Neural progenitor cell (in vitro differentiated cells): ENCODE measurements at regions not wholly inside any gene's neighbourhood (a gene's known extent, or its start where the extent isn't known, plus 50 kb on each side); places are given as distances from the start of the nearest gene placed in this dataset.

Source experiments
- DNase-seq: peaks from one replicate; pipeline ENCODE4 v3.0.0-alpha.2; 2016; ENCODE audit warnings: low spot score
- H2AFZ ChIP-seq: fragments of 200-600 bp; sonication (generic); replicated peaks from 2 replicates; pipeline ENCODE4 v1.6.1; 2016; ENCODE audit warnings: antibody characterized with exemption
- H3F3A ChIP-seq: fragments of 200-600 bp; sonication (generic); 2 replicates; pipeline ENCODE4 v1.6.1; 2016; ENCODE audit warnings: antibody characterized with exemption, low read depth
- H3K27ac ChIP-seq: fragments of 200-600 bp; sonication (generic); 2 replicates; pipeline ENCODE4 v1.5.1; 2016; ENCODE audit warnings: mild to moderate bottlenecking
- H3K27me3 ChIP-seq: fragments of 200-600 bp; sonication (generic); 2 replicates; pipeline ENCODE4 v1.6.1; 2016; ENCODE audit warnings: mild to moderate bottlenecking, moderate library complexity
- H3K36me3 ChIP-seq: fragments of 200-600 bp; sonication (generic); 2 replicates; pipeline ENCODE4 v1.5.1; 2016
- H3K4me1 ChIP-seq: fragments of 200-600 bp; sonication (generic); 2 replicates; pipeline ENCODE4 v1.6.1; 2016; ENCODE audit warnings: mixed run types
- H3K4me2 ChIP-seq: fragments of 200-600 bp; sonication (generic); 2 replicates; pipeline ENCODE4 v1.6.1; 2016
- H3K4me3 ChIP-seq: fragments of 200-600 bp; sonication (generic); 2 replicates; pipeline ENCODE4 v1.5.1; 2016
- H3K79me2 ChIP-seq: fragments of 200-600 bp; sonication (generic); 2 replicates; pipeline ENCODE4 v1.6.1; 2016; ENCODE audit warnings: low read depth
- H3K9ac ChIP-seq: fragments of 200-600 bp; sonication (generic); 2 replicates; pipeline ENCODE4 v1.6.1; 2016
- H3K9me3 ChIP-seq: fragments of 200-600 bp; sonication (generic); 2 replicates; pipeline ENCODE4 v1.5.1; 2016; ENCODE audit warnings: low read depth
- H4K20me1 ChIP-seq: fragments of 200-600 bp; sonication (generic); 2 replicates; pipeline ENCODE4 v1.6.1; 2016; ENCODE audit warnings: low read depth
- H3K27ac Mint-ChIP-seq: 3 replicates; pipeline ENCODE4 v1.8.0; 2021; ENCODE audit warnings: mixed read lengths
- H3K27me3 Mint-ChIP-seq: 2 replicates; pipeline ENCODE4 v1.8.0; 2022; ENCODE audit warnings: low read depth, mild to moderate bottlenecking, inconsistent platforms, moderate library complexity, mixed read lengths; ENCODE audit not compliant: insufficient read depth
- H3K36me3 Mint-ChIP-seq: 3 replicates; pipeline ENCODE4 v1.8.0; 2021; ENCODE audit warnings: mixed read lengths
- H3K4me1 Mint-ChIP-seq: 3 replicates; pipeline ENCODE4 v1.8.0; 2021; ENCODE audit warnings: mixed read lengths
- H3K4me3 Mint-ChIP-seq: 3 replicates; pipeline ENCODE4 v1.8.0; 2021; ENCODE audit warnings: mild to moderate bottlenecking, moderate library complexity, mixed read lengths
- H3K9me3 Mint-ChIP-seq: 3 replicates; pipeline ENCODE4 v1.8.0; 2020; ENCODE audit warnings: mixed read lengths
- CTCF ChIP-seq: fragments of 200-600 bp; sonication (generic); IDR thresholded peaks from 2 replicates; pipeline ENCODE4 v1.5.1; 2017; ENCODE audit warnings: antibody characterized with exemption, mild to moderate bottlenecking
- EZH2 ChIP-seq: fragments of 200-600 bp; sonication (generic); IDR thresholded peaks from 2 replicates; pipeline ENCODE4 v1.6.1; 2017; ENCODE audit warnings: antibody characterized with exemption, mild to moderate bottlenecking, moderate library complexity
- EZH2phosphoT487 ChIP-seq: fragments of 200-600 bp; sonication (generic); IDR thresholded peaks from 2 replicates; pipeline ENCODE4 v1.6.1; 2017; ENCODE audit warnings: antibody characterized with exemption

GRCh38 chr14:51341338-51341737 is 101.3 kb downstream of the TMX1 start:
- H3K36me3 ChIP-seq, result no peaks in the 10 kb centered on the region
- Mint-ChIP-seq H3K36me3 (no peaks in the 10 kb centered on the region), H3K9me3 (peaks cover 3% of the 10 kb centered on the region), H3K27ac (no peak overlapping the region), H3K27me3 (peaks cover 6% of the 10 kb centered on the region), H3K4me1 (no peaks in the 10 kb centered on the region), H3K4me3 (no peak overlapping the region)
- H4K20me1 ChIP-seq, result no peaks in the 10 kb centered on the region
- no peaks in the 10 kb centered on the region for H3K9me3 ChIP-seq
- H3K79me2 ChIP-seq, result no peaks in the 10 kb centered on the region
- H3F3A ChIP-seq, result no peaks in the 10 kb centered on the region
- DNase-seq, result no peak
- H3K27ac ChIP-seq, result no peak overlapping the region
- H3K4me1 ChIP-seq, result no peaks in the 10 kb centered on the region
- H3K27me3 ChIP-seq, result no peaks in the 10 kb centered on the region
- no peak overlapping the region for H3K4me3 ChIP-seq
- H3K9ac ChIP-seq, result no peak overlapping the region
- no peak overlapping the region for H3K4me2 ChIP-seq
- no peak overlapping the region for H2AFZ ChIP-seq
- TF ChIP-seq EZH2, result no peak
- TF ChIP-seq EZH2phosphoT487, result no peak
- TF ChIP-seq CTCF, result no peak

GRCh38 chr14:51342226-51342625 is 102.2 kb downstream of the TMX1 start:
- Histone ChIP-seq H3K9ac (no peak overlapping the region), H4K20me1 (no peaks in the 10 kb centered on the region), H3F3A (no peaks in the 10 kb centered on the region), H2AFZ (no peak overlapping the region), H3K4me2 (no peak overlapping the region), H3K36me3 (no peaks in the 10 kb centered on the region), H3K27me3 (no peaks in the 10 kb centered on the region), H3K9me3 (no peaks in the 10 kb centered on the region), H3K4me1 (no peaks in the 10 kb centered on the region), H3K4me3 (no peak overlapping the region), H3K27ac (no peak overlapping the region), H3K79me2 (no peaks in the 10 kb centered on the region)
- Mint-ChIP-seq H3K36me3 (no peaks in the 10 kb centered on the region), H3K9me3 (peaks cover 3% of the 10 kb centered on the region), H3K27ac (no peak overlapping the region), H3K27me3 (peaks cover 6% of the 10 kb centered on the region), H3K4me1 (no peaks in the 10 kb centered on the region), H3K4me3 (no peak overlapping the region)
- DNase-seq, result no peak
- TF ChIP-seq EZH2 (no peak), CTCF (no peak), EZH2phosphoT487 (no peak)

GRCh38 chr14:51351997-51352396 is 112.0 kb downstream of the TMX1 start:
- Histone ChIP-seq H3K36me3 (no peaks in the 10 kb centered on the region), H3K4me3 (no peak overlapping the region), H3K79me2 (no peaks in the 10 kb centered on the region), H3K9me3 (no peaks in the 10 kb centered on the region), H3K27ac (no peak overlapping the region), H3K4me2 (no peak overlapping the region), H4K20me1 (no peaks in the 10 kb centered on the region), H3K9ac (no peak overlapping the region), H2AFZ (no peak overlapping the region), H3F3A (no peaks in the 10 kb centered on the region), H3K27me3 (no peaks in the 10 kb centered on the region), H3K4me1 (peaks cover 24% of the 10 kb centered on the region)
- H3K4me1 Mint-ChIP-seq, result peaks cover 31% of the 10 kb centered on the region
- no peak for DNase-seq
- TF ChIP-seq EZH2phosphoT487, result no peak
- no peak for TF ChIP-seq EZH2
- no peak for TF ChIP-seq CTCF
- H3K27ac Mint-ChIP-seq, result no peak overlapping the region
- no peak overlapping the region for H3K4me3 Mint-ChIP-seq
- H3K27me3 Mint-ChIP-seq, result peaks cover 2% of the 10 kb centered on the region
- H3K9me3 Mint-ChIP-seq, result peaks cover 5% of the 10 kb centered on the region
- H3K36me3 Mint-ChIP-seq, result peaks cover 2% of the 10 kb centered on the region

- peaks cover 29% of the 10 kb centered on the region for H3K4me1 ChIP-seq
These were observed 113.9 kb downstream of the TMX1 start for GRCh38 chr14:51353901-51354300.

More at GRCh38 chr14:51353901-51354300, 113.9 kb downstream of the TMX1 start:
- no peak overlapping the region for H3K27ac ChIP-seq
- peaks cover 2% of the 10 kb centered on the region for H3K27me3 Mint-ChIP-seq
- no peak overlapping the region for H3K4me3 Mint-ChIP-seq
- no peaks in the 10 kb centered on the region for H3K9me3 ChIP-seq
- no peak overlapping the region for H3K4me2 ChIP-seq
- no peaks in the 10 kb centered on the region for H3K36me3 Mint-ChIP-seq
- peaks cover 39% of the 10 kb centered on the region for H3K4me1 Mint-ChIP-seq
- no peaks in the 10 kb centered on the region for H3K36me3 ChIP-seq
- H3K79me2 ChIP-seq, result no peaks in the 10 kb centered on the region
- DNase-seq, result no peak
- no peak overlapping the region for H3K4me3 ChIP-seq
- H3K9ac ChIP-seq, result no peak overlapping the region
- TF ChIP-seq EZH2phosphoT487, result no peak
- TF ChIP-seq CTCF, result no peak
- no peak for TF ChIP-seq EZH2
- H3K9me3 Mint-ChIP-seq, result no peaks in the 10 kb centered on the region
- no peaks in the 10 kb centered on the region for H4K20me1 ChIP-seq
- H3F3A ChIP-seq, result no peaks in the 10 kb centered on the region
- no peak overlapping the region for H2AFZ ChIP-seq
- no peak overlapping the region for H3K27ac Mint-ChIP-seq
- no peaks in the 10 kb centered on the region for H3K27me3 ChIP-seq
